ENCODE measurements at regions not wholly inside any gene's neighbourhood (a gene's known extent, or its start where the extent isn't known, plus 50 kb on each side); places are given as distances from the start of the nearest gene placed in this dataset.
"Not testable (repeated sequence)": the region's sequence is repeated elsewhere in the genome, so short reads cannot be mapped to it uniquely, and the experiment has no call there.

DNA sequence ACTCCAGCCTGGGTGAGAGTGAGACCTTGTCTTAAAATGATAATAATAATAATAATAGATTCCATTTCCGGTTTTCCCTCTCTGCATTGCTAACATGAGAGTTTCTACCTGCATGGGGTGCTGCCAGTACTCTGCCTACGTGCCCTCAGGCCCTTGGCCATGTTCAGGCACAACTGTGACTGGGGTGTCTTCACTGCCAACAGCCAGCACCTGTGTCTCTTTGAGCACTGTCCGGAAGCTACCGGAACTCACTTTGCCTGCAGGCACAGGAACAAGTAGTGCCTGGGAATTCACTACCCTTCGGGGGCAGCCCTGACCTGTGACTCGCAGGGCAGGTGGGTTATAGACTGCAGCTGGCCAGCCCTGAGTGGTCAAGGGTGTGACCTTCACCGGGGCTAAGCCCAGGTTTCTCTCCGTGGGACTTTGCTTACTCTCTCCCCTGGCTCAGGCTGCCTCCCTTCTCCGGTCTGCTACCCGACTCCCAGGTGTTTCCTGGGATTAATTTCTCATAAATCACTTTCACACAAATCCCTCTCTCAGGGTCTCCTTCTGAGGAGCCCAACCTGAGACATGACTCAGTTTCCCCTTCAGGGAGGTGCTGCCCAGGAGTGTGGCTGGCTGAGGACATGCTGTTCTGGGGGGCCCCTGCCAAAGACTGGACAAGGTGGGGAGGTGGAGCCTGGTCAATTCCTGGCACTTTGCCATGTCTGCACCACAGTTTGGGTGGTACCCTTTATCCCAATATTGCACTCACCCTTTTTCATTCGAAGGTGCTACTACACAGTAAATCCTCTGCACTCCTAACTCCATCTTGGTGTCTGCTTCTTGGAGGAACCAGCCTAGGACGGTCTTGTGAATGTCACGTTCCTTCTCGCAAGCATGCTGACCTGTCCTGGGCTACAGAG, 79.5 kb upstream of the RALGAPA2 start:
- DNase-seq (ENCODE audit: low read depth): no peak

DNA sequence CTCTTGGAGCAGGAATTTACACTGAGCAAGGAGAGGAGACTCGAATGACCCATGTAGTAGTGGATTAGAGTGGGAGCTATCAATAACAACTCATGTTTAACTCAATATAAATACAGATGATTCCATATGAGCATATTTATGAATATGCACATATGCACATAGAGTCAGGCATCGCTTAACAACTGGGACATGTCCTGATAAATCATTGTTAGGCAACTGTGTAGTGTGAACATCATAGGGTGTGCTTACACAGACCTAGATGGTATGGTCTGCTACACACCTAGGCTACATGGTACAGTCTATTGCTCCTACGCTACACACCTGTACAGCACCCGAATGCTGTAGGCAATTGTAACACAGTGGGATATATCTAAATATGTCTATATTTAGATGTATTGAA, 75.9 kb upstream of the RALGAPA2 start:
- DNase-seq (ENCODE audit: low read depth): no peak

DNA sequence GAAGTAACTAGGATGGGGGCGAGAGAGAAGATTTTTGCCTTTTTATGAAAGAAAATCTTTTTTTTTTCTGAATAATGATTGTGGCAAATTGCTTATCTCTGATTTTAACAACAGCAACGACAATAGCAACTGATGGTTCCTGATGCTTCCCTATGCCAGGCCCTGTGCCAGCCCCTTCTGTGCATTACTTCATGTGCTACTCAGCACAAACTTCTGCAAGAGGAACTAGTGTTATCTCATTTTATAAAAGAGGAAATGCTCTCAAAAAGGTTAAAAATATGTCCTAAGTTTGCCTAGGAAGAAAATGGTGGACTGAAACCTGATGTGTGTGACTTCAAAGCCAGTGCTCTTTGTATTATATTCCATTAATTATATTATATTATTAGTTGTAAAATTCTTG, 74.0 kb upstream of the RALGAPA2 start:
- no peak for DNase-seq (ENCODE audit: low read depth)

DNA sequence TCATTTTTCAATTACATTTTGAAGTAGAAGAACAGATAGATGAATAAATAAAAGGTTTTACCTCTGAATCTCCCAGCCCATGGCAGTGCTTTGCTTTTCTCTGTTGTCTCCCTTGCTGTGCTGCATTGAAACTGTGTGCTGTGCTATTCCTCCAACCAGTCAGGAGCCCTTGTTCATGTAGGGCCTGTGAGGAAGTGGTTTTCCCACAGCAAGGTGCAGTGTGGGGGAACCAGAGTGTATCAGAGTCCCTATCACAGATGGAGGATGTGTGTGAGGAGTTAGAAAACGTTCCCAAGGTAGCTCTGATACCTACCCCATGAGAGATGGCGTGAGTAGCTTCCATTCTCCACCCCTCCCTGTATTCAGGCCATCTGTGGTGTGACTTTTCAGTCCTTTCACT, 72.8 kb upstream of the RALGAPA2 start:
- no peak for DNase-seq (ENCODE audit: low read depth)

DNA sequence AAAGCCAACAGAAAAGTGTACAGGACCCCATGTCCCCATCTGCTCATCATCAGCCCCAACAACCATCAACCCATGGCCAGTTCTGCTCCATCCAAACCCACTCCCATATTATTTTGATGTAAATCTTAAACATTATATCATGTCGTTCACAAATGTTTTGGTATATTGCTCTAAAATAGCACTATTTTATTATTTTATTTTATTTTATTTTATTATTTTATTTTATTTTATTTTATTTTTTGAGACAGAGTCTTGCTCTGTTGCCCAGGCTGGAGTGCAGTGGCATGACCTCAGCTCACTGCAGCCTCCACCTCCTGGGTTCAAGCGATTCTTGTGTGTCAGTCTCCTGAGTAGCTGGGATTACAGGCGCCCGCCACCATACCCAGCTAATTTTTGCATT, 72.0 kb upstream of the RALGAPA2 start:
- not testable (repeated sequence) for DNase-seq (ENCODE audit: low read depth)

DNA sequence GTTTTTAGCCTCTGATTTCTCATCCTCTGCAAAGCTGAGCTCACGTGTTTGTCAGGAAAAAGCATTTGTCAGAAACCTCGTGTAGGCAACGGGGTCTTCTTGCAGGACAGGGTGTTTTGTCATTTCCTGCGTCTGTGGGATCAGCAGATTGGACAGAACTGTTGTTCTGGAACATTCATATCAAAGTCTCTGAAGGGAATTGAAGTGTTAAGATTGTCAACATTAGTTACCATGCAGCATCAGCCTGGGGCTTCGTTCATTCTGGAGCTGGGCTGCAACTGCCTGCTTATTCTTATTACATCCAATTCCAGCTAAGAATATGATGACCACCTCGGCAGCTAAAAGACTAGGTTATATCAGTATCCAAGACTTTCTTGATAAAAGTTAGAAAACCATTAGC, 71.0 kb upstream of the RALGAPA2 start:
- DNase-seq (ENCODE audit: low read depth): no peak

DNA sequence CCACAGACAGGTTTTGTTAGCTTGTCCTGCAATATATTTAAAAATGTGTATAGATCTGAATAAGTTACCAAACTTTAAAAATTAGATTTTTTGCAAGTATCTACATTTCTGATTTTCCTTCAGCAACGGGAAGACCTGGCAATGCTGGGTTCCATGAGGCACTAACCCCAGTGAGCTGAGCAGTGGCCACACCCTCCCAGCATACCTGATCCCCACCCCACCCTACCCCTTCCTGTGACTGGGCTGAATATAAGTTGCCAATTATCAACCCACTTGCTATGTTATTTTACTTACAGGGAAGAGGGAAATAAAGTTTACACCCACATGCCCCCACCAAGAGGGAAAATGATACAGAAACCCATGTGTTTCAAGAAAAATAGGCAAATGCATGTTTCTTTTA, 70.3 kb upstream of the RALGAPA2 start:
- DNase-seq (ENCODE audit: low read depth): no peak

DNA sequence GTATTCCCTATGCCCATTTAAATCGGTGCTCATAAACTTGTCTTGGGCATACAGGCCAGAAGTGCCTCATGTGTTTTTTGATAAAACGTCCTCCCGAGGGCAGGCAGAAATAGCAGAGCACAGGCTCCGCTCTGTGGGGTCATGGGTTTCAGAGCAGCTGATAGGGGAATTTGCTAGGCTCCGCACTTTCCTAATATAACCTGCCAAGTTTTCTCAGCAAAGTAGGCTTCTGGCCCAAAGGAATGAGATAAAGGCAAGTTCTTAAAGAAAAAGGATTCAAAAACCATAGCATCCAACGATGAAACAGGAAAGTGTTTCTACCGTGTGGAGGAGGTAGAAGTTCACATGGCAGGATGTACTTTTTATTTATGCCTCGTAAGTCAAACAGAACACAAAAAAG, 69.8 kb upstream of the RALGAPA2 start:
- DNase-seq (ENCODE audit: low read depth): no peak

DNA sequence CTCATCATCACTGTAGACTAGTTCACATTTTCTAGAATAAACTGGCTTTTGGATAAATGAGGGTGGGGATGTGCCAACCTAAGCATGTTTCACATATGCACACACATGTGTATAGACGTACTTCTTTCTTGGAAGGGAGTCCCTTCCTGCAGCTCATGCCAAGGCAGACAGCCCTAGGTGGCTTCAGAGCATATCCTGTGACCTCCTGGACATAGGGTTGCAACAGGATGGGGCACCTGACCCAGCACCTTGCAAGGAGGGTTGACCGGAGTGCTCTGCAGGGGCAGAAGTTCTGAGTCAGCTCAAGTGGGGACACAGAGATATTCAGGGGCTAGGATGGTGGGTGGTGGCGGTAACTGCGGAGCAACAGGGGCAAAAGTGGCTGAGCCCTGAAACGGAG, 68.6 kb upstream of the RALGAPA2 start:
- no peak for DNase-seq (ENCODE audit: low read depth)

DNA sequence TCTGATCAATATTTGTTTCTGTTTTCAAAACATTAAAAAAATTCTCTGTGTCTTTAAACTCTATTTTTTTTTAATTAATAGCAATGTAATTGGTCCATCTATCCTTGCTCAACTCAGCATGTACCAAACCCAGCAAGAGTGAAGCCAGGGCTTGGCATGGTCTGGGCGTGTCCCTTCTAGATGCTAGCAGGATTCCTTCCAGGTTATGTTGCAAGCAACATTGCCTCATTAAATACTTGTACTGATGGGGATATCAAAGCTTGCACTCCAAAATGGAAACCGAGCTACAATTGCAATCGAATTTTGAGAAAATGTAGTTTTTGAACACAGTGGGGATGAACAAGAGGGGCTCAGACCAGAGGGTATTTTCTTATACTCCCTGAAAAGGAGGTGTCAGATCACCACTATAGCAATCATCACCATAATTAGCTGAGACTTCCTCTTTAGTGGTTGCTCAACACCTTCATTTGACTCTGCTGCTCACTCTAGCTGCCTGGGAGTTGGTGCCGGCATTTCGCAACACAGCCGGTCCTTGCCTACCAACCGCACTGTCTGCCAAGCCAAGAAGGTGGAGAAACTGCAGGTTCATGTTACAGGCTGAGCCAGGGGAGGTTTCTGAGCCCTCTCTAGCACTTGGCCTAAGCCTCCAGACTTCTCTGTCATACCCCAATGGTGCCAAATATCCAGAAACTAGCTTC, 67.8 kb upstream of the RALGAPA2 start:
- no peak for DNase-seq (ENCODE audit: low read depth)

DNA sequence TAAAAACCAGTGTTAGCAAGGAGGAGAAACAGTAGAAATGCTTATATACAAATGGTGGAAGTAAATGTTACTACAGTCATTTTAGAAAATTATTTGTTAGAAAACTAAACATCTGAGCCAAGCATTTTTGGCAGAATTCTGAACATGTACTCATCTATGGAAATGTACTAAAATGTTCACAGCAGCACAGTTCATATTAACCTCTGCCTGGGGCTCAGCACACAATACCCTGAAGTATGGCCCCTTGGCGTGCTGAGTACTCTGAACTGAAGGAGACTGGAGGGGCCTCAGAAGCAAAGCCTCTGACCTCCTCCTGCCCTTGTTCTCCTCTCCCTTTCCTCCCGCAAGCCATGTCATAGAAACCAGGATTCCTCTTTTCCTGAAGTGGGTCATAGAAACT, 66.2 kb upstream of the RALGAPA2 start:
- no peak for DNase-seq (ENCODE audit: low read depth)

DNA sequence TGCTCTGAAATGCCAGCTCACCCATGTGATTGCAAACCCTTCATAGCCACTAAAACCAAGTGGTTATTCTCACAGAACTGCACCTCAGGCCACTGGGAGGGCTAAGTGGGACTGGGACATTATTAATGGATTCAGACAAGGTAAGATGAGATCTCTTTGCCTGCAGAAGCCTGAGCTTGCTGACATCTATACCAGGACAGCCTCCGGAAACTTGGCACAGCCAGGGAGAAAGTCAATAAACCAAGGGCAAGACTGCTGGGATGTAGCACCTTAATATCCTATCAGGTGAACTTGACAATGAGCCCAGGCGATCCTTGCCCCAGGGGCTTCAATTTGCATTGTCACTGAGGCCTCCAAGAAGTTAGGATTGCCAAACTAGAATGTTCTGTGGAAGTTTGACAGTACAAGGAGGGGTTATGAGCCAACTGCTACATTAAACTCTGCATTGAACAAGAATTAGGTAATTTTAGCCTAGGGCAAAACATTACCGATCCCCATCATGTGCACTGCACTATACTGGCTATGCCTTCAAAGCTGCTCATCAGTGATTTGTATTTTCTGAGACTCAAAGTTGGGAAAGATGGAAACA, 60.1 kb upstream of the RALGAPA2 start:
- DNase-seq (ENCODE audit: low read depth): no peak

DNA sequence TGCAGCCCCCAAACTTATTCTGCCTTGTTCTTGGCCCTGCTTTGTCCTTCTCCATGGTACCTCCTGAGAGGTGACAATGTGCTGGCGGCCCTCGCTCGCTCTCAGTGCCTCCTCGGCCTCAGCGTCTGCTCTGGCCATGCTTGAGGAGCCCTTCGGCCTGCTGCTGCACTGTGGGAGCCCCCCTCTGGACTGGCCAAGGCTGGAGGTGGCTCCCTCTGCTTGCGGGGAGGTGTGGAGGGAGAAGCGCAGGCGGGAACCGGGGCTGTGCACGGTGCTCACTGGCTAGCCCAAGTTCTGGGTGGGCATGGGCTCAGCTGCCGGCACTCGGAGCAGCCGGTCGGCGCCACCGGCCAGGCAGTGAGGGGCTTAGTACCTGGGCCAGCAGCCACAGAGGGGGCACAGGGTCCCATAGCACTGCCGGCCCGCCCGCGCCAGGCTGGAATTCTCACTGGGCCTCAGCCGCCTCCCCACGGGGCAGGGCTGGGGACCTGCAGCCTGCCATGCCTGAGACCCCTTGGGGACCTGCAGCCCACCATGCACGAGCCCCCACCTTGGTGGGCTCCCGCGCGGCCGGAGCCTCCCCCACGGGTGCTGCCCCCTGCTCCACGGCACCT, 55.9 kb upstream of the RALGAPA2 start:
- DNase-seq (ENCODE audit: low read depth): no peak

DNA sequence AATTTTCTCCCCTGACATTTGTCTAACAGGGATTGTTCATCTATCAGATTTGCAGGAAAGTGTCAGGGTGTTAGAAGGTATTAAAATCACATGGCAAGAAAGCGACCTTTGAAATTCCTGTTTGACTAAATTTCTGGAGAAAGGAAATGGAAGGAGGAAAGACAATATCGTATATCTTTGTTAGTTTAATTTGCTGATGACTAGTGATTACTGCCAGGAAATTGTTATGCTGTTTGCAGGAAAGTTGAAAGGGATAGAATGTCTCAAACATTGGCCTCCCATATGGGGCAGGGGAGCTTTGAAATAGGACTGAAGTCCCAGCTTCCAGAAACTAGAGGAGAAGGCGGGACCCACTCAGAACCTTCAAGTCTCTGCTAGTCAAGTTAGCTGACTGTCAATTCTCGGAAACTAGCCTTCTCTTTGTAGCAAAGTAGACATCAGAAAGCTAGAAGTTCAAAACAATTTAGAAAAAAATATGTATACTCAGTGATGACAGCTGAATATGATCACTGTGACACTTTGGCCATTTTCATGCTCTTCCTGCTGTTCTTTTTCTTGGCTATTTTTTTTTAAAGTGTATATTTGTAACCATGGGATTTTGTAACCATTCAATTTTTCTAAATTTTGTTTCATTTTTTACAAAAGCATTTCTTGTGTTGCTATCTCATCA, 53.4 kb upstream of the RALGAPA2 start:
- no peak for DNase-seq (ENCODE audit: low read depth)

DNA sequence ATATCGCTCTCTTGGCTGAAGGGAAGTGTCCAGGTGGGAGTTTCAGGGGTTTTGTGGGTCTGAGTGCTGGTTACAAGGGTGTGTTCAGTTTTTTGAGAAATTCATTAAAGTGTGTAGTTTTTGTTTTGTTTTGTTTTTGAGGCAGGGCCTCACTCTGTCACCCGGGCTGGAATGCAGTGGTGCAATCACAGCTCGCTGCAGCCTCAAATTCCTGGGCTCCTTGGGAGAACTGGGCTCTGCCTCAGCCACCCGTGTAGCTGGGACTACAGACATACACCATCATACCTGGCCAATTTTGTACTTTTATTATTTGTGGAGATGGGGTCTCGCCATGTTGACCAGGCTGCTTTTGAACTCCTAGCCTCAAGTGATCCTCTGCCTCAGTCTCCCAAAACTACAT, 51.2 kb upstream of the RALGAPA2 start:
- DNase-seq (ENCODE audit: low read depth): no peak

All from stimulated activated CD4-positive, alpha-beta T cell treated with anti-CD3 and anti-CD28 coated beads, Interleukin-2, amount 100 ng/mL, for 4 hours (primary cell).